ENCODE measurements at regions not wholly inside any gene's neighbourhood (a gene's known extent, or its start where the extent isn't known, plus 50 kb on each side); places are given as distances from the start of the nearest gene placed in this dataset.

DNA sequence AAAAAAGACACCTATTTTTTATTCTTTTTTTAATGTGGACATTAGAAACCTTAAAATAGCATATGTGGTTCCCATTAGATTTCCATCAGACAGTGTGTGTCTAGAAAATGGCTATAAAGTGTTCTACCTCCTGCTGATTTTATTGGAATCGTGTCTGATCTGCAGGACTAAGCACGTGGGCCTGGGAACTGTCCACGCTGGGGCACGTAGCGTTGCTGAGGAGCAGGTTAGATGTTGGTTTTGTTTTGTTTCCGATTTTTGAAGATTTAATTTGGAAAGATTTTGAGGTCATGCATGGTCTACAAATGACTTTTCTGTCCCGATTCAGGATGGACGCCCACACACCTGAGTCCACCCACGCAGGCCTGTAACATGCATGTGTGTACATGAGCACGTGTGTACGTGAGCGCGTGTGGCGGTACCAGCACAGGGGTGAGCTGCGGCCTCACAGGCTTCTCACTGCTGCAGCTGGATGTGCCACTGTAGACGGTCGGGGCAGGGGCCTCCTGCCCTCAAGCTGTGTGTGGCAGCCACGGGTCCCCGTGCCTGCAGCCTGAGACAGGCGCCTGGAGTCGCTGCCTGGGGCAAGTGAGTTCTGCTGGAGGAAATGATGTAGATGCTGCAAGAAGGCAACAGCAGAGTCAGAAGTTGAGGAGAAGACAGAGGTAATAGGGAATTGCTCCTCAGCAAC lies 99.7 kb upstream of the CTDP1 start:
- H3K4me1 ChIP-seq, result peaks cover 3 to 35% (median 23%) of the 10 kb centered on the region in 12 donors
- DNase-seq (peak in 4 of 5 donors; percentile 7 to 59 (median 14)), ATAC-seq (no peak)
- H3K27ac ChIP-seq, result no peak overlapping the region
- TF ChIP-seq POLR2A (IDR thresholded peaks at IDR 0.05), result no peak
- TF ChIP-seq, protein P1, sequence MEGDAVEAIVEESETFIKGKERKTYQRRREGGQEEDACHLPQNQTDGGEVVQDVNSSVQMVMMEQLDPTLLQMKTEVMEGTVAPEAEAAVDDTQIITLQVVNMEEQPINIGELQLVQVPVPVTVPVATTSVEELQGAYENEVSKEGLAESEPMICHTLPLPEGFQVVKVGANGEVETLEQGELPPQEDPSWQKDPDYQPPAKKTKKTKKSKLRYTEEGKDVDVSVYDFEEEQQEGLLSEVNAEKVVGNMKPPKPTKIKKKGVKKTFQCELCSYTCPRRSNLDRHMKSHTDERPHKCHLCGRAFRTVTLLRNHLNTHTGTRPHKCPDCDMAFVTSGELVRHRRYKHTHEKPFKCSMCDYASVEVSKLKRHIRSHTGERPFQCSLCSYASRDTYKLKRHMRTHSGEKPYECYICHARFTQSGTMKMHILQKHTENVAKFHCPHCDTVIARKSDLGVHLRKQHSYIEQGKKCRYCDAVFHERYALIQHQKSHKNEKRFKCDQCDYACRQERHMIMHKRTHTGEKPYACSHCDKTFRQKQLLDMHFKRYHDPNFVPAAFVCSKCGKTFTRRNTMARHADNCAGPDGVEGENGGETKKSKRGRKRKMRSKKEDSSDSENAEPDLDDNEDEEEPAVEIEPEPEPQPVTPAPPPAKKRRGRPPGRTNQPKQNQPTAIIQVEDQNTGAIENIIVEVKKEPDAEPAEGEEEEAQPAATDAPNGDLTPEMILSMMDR (IDR thresholded peaks at IDR 0.05), result no peak
- no peaks in the 10 kb centered on the region for H3K36me3 ChIP-seq
- WGBS, 4 donors, result 92 to 95% (median 93%) methylated on average over 20 to 21 of the region's 21 CpGs
- H3K4me3 ChIP-seq, result no peak overlapping the region
- H3K27me3 ChIP-seq, result no peaks in the 10 kb centered on the region
- no peaks in the 10 kb centered on the region for H3K9me3 ChIP-seq
- intact Hi-C loops (cut with DNase I), result no loop called here

DNA sequence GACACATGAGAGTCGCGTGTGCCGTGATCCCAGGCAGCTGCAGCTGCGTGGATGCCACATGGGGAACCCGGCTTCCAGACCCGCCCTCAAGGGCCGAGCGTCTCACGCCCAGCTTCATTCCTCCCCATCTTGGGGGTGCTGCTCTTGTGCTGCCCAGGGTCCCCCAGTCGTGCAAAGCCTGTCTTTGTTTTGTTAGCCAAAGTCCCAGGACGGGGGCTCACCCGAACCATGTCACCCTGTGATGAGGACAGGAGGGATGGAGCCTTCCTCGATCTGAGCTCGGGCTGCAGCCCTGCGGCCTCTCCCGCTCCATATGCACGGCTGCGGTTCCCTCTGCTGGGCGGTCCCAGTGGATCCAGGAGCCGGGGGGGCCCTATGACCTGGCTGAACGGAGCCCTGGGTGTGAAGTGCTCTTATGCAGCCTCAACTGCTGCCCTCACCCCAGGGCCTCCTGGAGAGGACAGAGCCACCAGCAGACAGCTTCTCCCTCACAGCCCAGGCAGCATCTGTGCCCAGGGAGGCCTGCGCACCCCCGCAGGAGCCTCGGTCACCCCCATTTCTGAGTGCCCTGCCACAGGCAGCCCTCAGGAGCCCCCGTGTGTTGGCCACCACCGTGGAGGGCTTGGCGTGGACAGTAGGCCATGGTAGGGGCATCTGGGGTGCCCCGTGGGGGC lies 99.0 kb upstream of the CTDP1 start:
- peak in 4 of 5 donors; percentile 4 to 45 (median 15) for DNase-seq
- peaks cover 3 to 30% (median 22%) of the 10 kb centered on the region in 12 donors for H3K4me1 ChIP-seq
- no peak for ATAC-seq
- TF ChIP-seq POLR2A (IDR thresholded peaks at IDR 0.05), result no peak
- intact Hi-C loops (cut with DNase I), result no loop called here
- no peak overlapping the region for H3K27ac ChIP-seq
- H3K4me3 ChIP-seq, result no peak overlapping the region
- H3K27me3 ChIP-seq, result no peaks in the 10 kb centered on the region
- no peaks in the 10 kb centered on the region for H3K9me3 ChIP-seq
- WGBS, 4 donors, result 91 to 94% (median 92%) methylated on average over 24 to 28 of the region's 28 CpGs
- H3K36me3 ChIP-seq, result no peaks in the 10 kb centered on the region

DNA sequence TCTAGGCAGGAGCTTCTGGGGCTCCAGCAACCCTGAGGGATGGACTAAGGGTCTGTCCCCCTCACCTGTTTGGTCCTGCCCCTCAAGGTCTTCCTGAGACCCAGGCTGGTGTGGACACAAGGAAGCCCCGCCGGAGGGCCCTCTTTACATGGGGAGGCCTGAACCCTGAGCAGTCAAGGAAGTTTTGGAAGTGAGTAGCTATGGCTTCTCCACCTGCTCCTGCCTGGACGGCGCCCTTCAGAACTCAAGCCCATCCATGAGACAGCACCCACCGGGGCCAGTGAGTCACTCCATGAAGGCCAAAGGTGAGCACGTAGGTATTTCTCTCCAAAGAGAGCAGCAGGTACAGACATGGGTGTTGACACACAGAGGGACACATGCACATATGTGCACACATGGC lies 98.2 kb upstream of the CTDP1 start:
- WGBS, 4 donors, result 92 to 98% (median 95%) methylated on average over 6 of the region's 6 CpGs
- ATAC-seq, result no peak
- Histone ChIP-seq H3K27ac (no peak overlapping the region), H3K36me3 (no peaks in the 10 kb centered on the region), H3K9me3 (no peaks in the 10 kb centered on the region), H3K4me3 (no peak overlapping the region), H3K27me3 (no peaks in the 10 kb centered on the region), H3K4me1 (peaks cover 3 to 23% (median 17%) of the 10 kb centered on the region in 12 donors)
- intact Hi-C loops (cut with DNase I), result no loop called here
- peak in 3 of 5 donors; percentile 4 to 47 (median 12) for DNase-seq
- TF ChIP-seq, protein P1 (IDR thresholded peaks at IDR 0.05), result no peak
- no peak for TF ChIP-seq POLR2A (IDR thresholded peaks at IDR 0.05)

DNA sequence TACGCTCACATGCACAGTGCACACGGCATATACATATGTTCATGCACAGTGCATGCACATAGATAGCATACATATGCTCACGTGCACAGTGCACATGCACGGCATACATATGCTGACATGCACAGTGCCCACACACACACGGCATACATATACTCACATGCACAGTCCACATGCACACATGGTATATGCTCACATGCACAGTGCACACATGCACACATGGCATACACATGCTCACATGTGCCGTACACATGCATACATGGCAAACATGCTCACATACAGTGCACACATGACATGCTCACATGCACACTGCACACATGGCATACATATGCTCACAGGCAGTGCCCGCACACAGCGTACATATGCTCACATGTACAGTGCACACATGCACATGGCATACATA lies 97.7 kb upstream of the CTDP1 start:
- Histone ChIP-seq H3K27me3 (no peaks in the 10 kb centered on the region), H3K27ac (no peak overlapping the region), H3K36me3 (no peaks in the 10 kb centered on the region), H3K9me3 (no peaks in the 10 kb centered on the region), H3K4me1 (peaks cover 3 to 18% (median 12%) of the 10 kb centered on the region in 12 donors), H3K4me3 (no peak overlapping the region)
- TF ChIP-seq, protein P1 (IDR thresholded peaks at IDR 0.05), result no peak
- no peak for TF ChIP-seq POLR2A (IDR thresholded peaks at IDR 0.05)
- ATAC-seq (no peak), DNase-seq (peak in 3 of 5 donors; percentile 0 to 11 (median 4))
- 90 to 98% (median 97%) methylated on average over 8 of the region's 8 CpGs for WGBS, 4 donors
- intact Hi-C loops (cut with DNase I), result no loop called here
